Ishikawa (cell line): ENCODE measurements at regions not wholly inside any gene's neighbourhood (a gene's known extent, or its start where the extent isn't known, plus 50 kb on each side); places are given as distances from the start of the nearest gene placed in this dataset.

Experiments used
- CEBPB ChIP-seq: IDR thresholded peaks from 2 replicates; pipeline ENCODE4 v1.6.1; 2012
- CREB1 ChIP-seq: IDR thresholded peaks from 2 replicates; pipeline ENCODE4 v1.6.1; 2012; ENCODE audit warnings: low read depth
- EGR1 ChIP-seq: IDR thresholded peaks from 2 replicates; pipeline ENCODE4 v1.6.1; 2012
- EP300 ChIP-seq: IDR thresholded peaks from 2 replicates; pipeline ENCODE4 v1.6.1; 2012; ENCODE audit warnings: borderline replicate concordance
- FOXM1 ChIP-seq: IDR thresholded peaks from 2 replicates; pipeline ENCODE4 v1.6.1; 2012; ENCODE audit warnings: low read depth, borderline replicate concordance
- NFIC ChIP-seq: IDR thresholded peaks from 2 replicates; pipeline ENCODE4 v1.6.1; 2012
- RAD21 ChIP-seq: IDR thresholded peaks from 2 replicates; pipeline ENCODE4 v1.6.1; 2012; ENCODE audit warnings: low read depth
- TAF1 ChIP-seq: IDR thresholded peaks from 2 replicates; pipeline ENCODE4 v1.6.1; 2012; ENCODE audit warnings: low read depth, mild to moderate bottlenecking
- TCF12 ChIP-seq: IDR thresholded peaks from 2 replicates; pipeline ENCODE4 v1.6.1; 2012; ENCODE audit warnings: low read depth
- USF1 ChIP-seq: IDR thresholded peaks from 2 replicates; pipeline ENCODE4 v1.6.1; 2012
- YY1 ChIP-seq: IDR thresholded peaks from 2 replicates; pipeline ENCODE4 v1.6.1; 2012; ENCODE audit warnings: low read depth
- ZBTB7A ChIP-seq: IDR thresholded peaks from 2 replicates; pipeline ENCODE4 v1.6.1; 2012; ENCODE audit warnings: low read depth
- TF ChIP-seq, protein P1 (sequence below): IDR thresholded peaks from 2 replicates; pipeline ENCODE4 v1.6.1; 2012
- TF ChIP-seq, protein P2 (sequence below): IDR thresholded peaks from 2 replicates; pipeline ENCODE4 v1.6.1; 2012; ENCODE audit warnings: low read depth, mild to moderate bottlenecking

DNA sequence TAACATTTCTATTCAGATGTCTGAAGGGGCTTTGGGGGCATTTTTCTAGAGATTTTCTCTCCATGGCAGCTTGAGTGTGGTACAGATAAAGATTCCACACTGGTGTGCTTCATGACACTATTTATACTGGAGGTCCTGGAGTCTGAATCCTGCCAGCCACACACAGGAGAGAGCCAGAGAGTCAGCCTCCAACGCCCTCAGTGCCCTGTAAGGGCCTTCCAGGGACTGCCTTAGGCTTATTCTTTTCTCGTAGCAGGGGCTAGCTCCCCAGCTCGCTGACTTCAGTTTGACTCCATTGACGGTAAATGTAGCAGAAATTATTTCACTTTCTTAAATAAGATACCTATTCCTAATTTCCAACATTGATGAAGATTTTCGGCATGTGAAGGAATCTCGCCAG, 100.9 kb downstream of the VSTM2A start:
- TF ChIP-seq, protein P1, sequence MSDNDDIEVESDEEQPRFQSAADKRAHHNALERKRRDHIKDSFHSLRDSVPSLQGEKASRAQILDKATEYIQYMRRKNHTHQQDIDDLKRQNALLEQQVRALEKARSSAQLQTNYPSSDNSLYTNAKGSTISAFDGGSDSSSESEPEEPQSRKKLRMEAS: no peak
- TF ChIP-seq, protein P2, sequence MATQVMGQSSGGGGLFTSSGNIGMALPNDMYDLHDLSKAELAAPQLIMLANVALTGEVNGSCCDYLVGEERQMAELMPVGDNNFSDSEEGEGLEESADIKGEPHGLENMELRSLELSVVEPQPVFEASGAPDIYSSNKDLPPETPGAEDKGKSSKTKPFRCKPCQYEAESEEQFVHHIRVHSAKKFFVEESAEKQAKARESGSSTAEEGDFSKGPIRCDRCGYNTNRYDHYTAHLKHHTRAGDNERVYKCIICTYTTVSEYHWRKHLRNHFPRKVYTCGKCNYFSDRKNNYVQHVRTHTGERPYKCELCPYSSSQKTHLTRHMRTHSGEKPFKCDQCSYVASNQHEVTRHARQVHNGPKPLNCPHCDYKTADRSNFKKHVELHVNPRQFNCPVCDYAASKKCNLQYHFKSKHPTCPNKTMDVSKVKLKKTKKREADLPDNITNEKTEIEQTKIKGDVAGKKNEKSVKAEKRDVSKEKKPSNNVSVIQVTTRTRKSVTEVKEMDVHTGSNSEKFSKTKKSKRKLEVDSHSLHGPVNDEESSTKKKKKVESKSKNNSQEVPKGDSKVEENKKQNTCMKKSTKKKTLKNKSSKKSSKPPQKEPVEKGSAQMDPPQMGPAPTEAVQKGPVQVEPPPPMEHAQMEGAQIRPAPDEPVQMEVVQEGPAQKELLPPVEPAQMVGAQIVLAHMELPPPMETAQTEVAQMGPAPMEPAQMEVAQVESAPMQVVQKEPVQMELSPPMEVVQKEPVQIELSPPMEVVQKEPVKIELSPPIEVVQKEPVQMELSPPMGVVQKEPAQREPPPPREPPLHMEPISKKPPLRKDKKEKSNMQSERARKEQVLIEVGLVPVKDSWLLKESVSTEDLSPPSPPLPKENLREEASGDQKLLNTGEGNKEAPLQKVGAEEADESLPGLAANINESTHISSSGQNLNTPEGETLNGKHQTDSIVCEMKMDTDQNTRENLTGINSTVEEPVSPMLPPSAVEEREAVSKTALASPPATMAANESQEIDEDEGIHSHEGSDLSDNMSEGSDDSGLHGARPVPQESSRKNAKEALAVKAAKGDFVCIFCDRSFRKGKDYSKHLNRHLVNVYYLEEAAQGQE: no peak
- TF ChIP-seq CREB1: no peak
- no peak for TF ChIP-seq CEBPB
- TF ChIP-seq YY1: no peak
- TF ChIP-seq TAF1: no peak
- TF ChIP-seq EP300: no peak
- TF ChIP-seq ZBTB7A: no peak
- no peak for TF ChIP-seq RAD21
- TF ChIP-seq NFIC: no peak
- TF ChIP-seq FOXM1: no peak
- no peak for TF ChIP-seq EGR1
- no peak for TF ChIP-seq USF1
- no peak for TF ChIP-seq TCF12
